GM12878 (cell line): ENCODE measurements at regions not wholly inside any gene's neighbourhood (a gene's known extent, or its start where the extent isn't known, plus 50 kb on each side); places are given as distances from the start of the nearest gene placed in this dataset.
"Not testable (repeated sequence)": the region's sequence is repeated elsewhere in the genome, so short reads cannot be mapped to it uniquely, and the experiment has no call there.

Experiments
- ATAC-seq: fragments of 200-7000 bp; cut with Tn5 transposase; 3 replicates; pipeline ENCODE4 v1.9.1; 2020; ENCODE audit warnings: mild to moderate bottlenecking, moderate library complexity
- BruUV-seq: library from RNA; stranded (reverse); fragments of 400-500 nt; replicated peaks from 2 replicates; lab custom pipeline; 2021; lab: Mats Ljungman, UMichigan
- CTCF ChIA-PET: fragments of 300-600 bp; sonication (Branson Sonifier 250); formaldehyde crosslinking; extraction: SDS; loops from one replicate; lab custom pipeline; 2021; ENCODE audit warnings: inconsistent platforms; lab: Yijun Ruan, JAX
- POLR2A ChIA-PET: fragments of 350-600 bp; formaldehyde crosslinking; extraction: SDS; loops from one replicate; lab custom pipeline; 2021; ENCODE audit warnings: inconsistent platforms; lab: Charles Lee
- RAD21 ChIA-PET: fragments of 300-600 bp; sonication (Branson Sonifier 250); formaldehyde crosslinking; loops from one replicate; lab custom pipeline; 2023; ENCODE audit warnings: antibody characterized with exemption; ENCODE audit not compliant: unreplicated experiment; lab: Charles Lee
- SMC1A ChIA-PET: fragments of 300-600 bp; sonication (Branson Sonifier 250); formaldehyde crosslinking; loops from one replicate; lab custom pipeline; 2023; ENCODE audit not compliant: unreplicated experiment, uncharacterized antibody; lab: Charles Lee
- DNase-seq: peaks from one replicate; pipeline ENCODE4 v3.0.0-alpha.2; 2011; ENCODE audit warnings: low read depth, low spot score
- FAIRE-seq: peaks from 3 replicates; lab custom pipeline; 2011; peaks lifted over from hg19 to GRCh38; lab: Jason Lieb, UNC
- H2AFZ ChIP-seq: 2 replicates; pipeline ENCODE4 v1.6.0; 2011; ENCODE audit warnings: low read depth, low read length, control low read depth; ENCODE audit not compliant: control insufficient read depth
- H3K27ac ChIP-seq: 2 replicates; pipeline ENCODE4 v1.5.1; 2011; ENCODE audit warnings: control low read depth; ENCODE audit not compliant: control insufficient read depth, insufficient read depth
- H3K27me3 ChIP-seq, 2 experiments: replicated peaks in 1 of 2; 2 replicates each; pipeline versions ENCODE4 v1.6.0 to v1.6.1; 2011; ENCODE audit warnings: low read length in 1 of 2; ENCODE audit not compliant: control insufficient read depth in 2 of 2, insufficient read depth in 2 of 2
- H3K36me3 ChIP-seq, 2 experiments: 2 replicates each; pipeline ENCODE4 v1.5.1; 2011; ENCODE audit warnings: low read length in 1 of 2; ENCODE audit not compliant: control insufficient read depth in 2 of 2, insufficient read depth in 2 of 2
- H3K4me1 ChIP-seq: 2 replicates; pipeline ENCODE4 v1.6.1; 2011; ENCODE audit warnings: mild to moderate bottlenecking, low read length, moderate library complexity, mixed read lengths; ENCODE audit not compliant: control insufficient read depth, insufficient read depth
- H3K4me2 ChIP-seq: 2 replicates; pipeline ENCODE4 v1.6.0; 2011; ENCODE audit warnings: control low read depth; ENCODE audit not compliant: control insufficient read depth, insufficient read depth
- H3K4me3 ChIP-seq: fragments of 200-600 bp; sonication (generic); 2 replicates; pipeline ENCODE4 v1.5.1; 2016
- H3K79me2 ChIP-seq: 2 replicates; pipeline ENCODE4 v1.6.0; 2011; ENCODE audit warnings: low read length; ENCODE audit not compliant: control insufficient read depth, insufficient read depth
- H3K9ac ChIP-seq: 2 replicates; pipeline ENCODE4 v1.8.0; 2011; ENCODE audit warnings: low read length, control low read depth, mixed read lengths; ENCODE audit not compliant: control insufficient read depth, insufficient read depth
- H3K9me3 ChIP-seq: replicated peaks from 3 replicates; pipeline ENCODE4 v1.5.1; 2011; ENCODE audit warnings: mild to moderate bottlenecking, low read length; ENCODE audit not compliant: control insufficient read depth, insufficient read depth
- H4K20me1 ChIP-seq: 2 replicates; pipeline ENCODE4 v1.6.0; 2011; ENCODE audit not compliant: control insufficient read depth, insufficient read depth
- NR2F1 ChIP-seq: fragments of 450-650 bp; conservative IDR thresholded peaks from 2 replicates; pipeline ENCODE4 v1.6.1; 2017; ENCODE audit warnings: mild to moderate bottlenecking
- RUNX3 ChIP-seq: IDR thresholded peaks from 2 replicates; pipeline ENCODE4 v1.6.1; 2012; ENCODE audit warnings: low read length, inconsistent platforms
- SRF ChIP-seq, 2 experiments: IDR thresholded peaks; 2 replicates each; pipeline ENCODE4 v1.6.1; 2011; ENCODE audit warnings: low read depth in 2 of 2, low read length in 2 of 2, mild to moderate bottlenecking in 1 of 2, moderate library complexity in 1 of 2
- ZBTB11 ChIP-seq: fragments of 450-650 bp; formaldehyde crosslinking; IDR thresholded peaks from 2 replicates; pipeline ENCODE4 v1.5.0; 2022; ENCODE audit warnings: mild to moderate bottlenecking, missing genetic modification characterization
- whole genome bisulfite sequencing: methylation state at CpG from one replicate; pipeline ENCODE4 v1.1.6; 2016; ENCODE audit warnings: low lambda C conversion rate; ENCODE audit not compliant: insufficient replicate concordance, insufficient coverage; ENCODE audit errors: missing lambda C conversion rate; 5-methylcytosine and 5-hydroxymethylcytosine counted together
- in situ Hi-C: fragments of 300-500 bp; cut with MboI; formaldehyde crosslinking; loops from 9 replicates; pipeline ENCODE4 v1.14.3; 2018; ENCODE audit warnings: mixed read lengths
- intact Hi-C: fragments of 100-400 bp; cut with micrococcal nuclease; formaldehyde crosslinking; loops from one replicate; pipeline ENCODE4 v1.14.2; 2022; ENCODE audit not compliant: unreplicated experiment

GRCh38 chrX:47722260-47722659, 63.3 kb upstream of the UXT start (continued):
- TF ChIP-seq ZBTB11 (CRISPR knock-in tag) (no peak), NR2F1 (no peak), SRF (IDR thresholded peaks at IDR 0.05; ENCODE audit: low read depth in 2 of 2, low read length in 2 of 2) (no peak), RUNX3 (no peak)
- TF ChIP-seq, all 136 proteins: peak for 0

- H2AFZ ChIP-seq, H3K4me1 ChIP-seq, BruUV-seq, POLR2A ChIA-PET, ATAC-seq, H3K9ac ChIP-seq, in situ Hi-C loops, H3K36me3 ChIP-seq, H4K20me1 ChIP-seq, DNase-seq, H3K27ac ChIP-seq, CTCF ChIA-PET, intact Hi-C loops, RAD21 ChIA-PET, FAIRE-seq, H3K79me2 ChIP-seq, H3K9me3 ChIP-seq, H3K27me3 ChIP-seq, H3K4me3 ChIP-seq, SMC1A ChIA-PET, H3K4me2 ChIP-seq: not testable (repeated sequence)
- WGBS = 56% methylated on average over 3 of the region's 3 CpGs
Observed at GRCh38 chrX:47715078-47715477, 56.1 kb upstream of the UXT start.

GRCh38 chrX:47712675-47713074, 53.7 kb upstream of the UXT start:
- DNase-seq = not testable (repeated sequence)

More at GRCh38 chrX:47712675-47713074, 53.7 kb upstream of the UXT start:
- H3K79me2 ChIP-seq, H2AFZ ChIP-seq, RAD21 ChIA-PET, H4K20me1 ChIP-seq, H3K4me2 ChIP-seq, H3K27ac ChIP-seq, H3K4me3 ChIP-seq, H3K36me3 ChIP-seq, POLR2A ChIA-PET, intact Hi-C loops, CTCF ChIA-PET, H3K4me1 ChIP-seq, ATAC-seq, H3K27me3 ChIP-seq, FAIRE-seq, H3K9ac ChIP-seq, H3K9me3 ChIP-seq, BruUV-seq, in situ Hi-C loops, SMC1A ChIA-PET: not testable (repeated sequence)
- WGBS = 45% methylated on average over 4 of the region's 4 CpGs
